Fibroblast of lung (primary cell): ENCODE measurements at regions not wholly inside any gene's neighbourhood (a gene's known extent, or its start where the extent isn't known, plus 50 kb on each side); places are given as distances from the start of the nearest gene placed in this dataset.

Experiments
- DNase-seq, 2 donors: peaks; one replicate each; pipeline versions ENCODE4 v3.0.0 to v3.0.0-alpha.2; 2010; ENCODE audit warnings: low read depth in 2 of 2
- H2AFZ ChIP-seq: 2 replicates; pipeline ENCODE4 v1.5.1; 2012; ENCODE audit warnings: low read length, control low read depth, inconsistent platforms
- H3K27ac ChIP-seq: 2 replicates; pipeline ENCODE4 v1.5.1; 2011; ENCODE audit warnings: low read length, control low read depth; ENCODE audit not compliant: insufficient read depth
- H3K27me3 ChIP-seq: 2 replicates; pipeline ENCODE4 v1.5.1; 2011; ENCODE audit warnings: mild to moderate bottlenecking, low read length; ENCODE audit not compliant: control insufficient read depth, insufficient read depth
- H3K36me3 ChIP-seq: 2 replicates; pipeline ENCODE4 v1.5.1; 2011; ENCODE audit warnings: low read length; ENCODE audit not compliant: control insufficient read depth, insufficient read depth
- H3K4me1 ChIP-seq: 2 replicates; pipeline ENCODE4 v1.5.1; 2011; ENCODE audit warnings: low read length; ENCODE audit not compliant: control insufficient read depth, insufficient read depth; ENCODE audit errors: extremely low read depth
- H3K4me2 ChIP-seq: 2 replicates; pipeline ENCODE4 v1.5.1; 2011; ENCODE audit warnings: low read length, control low read depth; ENCODE audit not compliant: insufficient read depth; ENCODE audit errors: extremely low read depth
- H3K4me3 ChIP-seq, 4 experiments: fragments of 200-600 bp in 1 of 4; sonication (generic) in 1 of 4; replicated peaks in 1 of 4; 2 replicates each; pipeline ENCODE4 v1.5.1; 2011 to 2016; ENCODE audit warnings: low read length in 4 of 4, low read depth in 3 of 4, mild to moderate bottlenecking in 3 of 4, control low read depth in 2 of 4, inconsistent platforms in 1 of 4, mixed read lengths in 1 of 4; ENCODE audit not compliant: insufficient read depth in 1 of 4; ENCODE audit errors: control extremely low read depth in 1 of 4
- H3K79me2 ChIP-seq: 2 replicates; pipeline ENCODE4 v1.5.1; 2012; ENCODE audit warnings: mild to moderate bottlenecking, low read length, inconsistent platforms; ENCODE audit not compliant: control insufficient read depth, insufficient read depth
- H3K9ac ChIP-seq: 2 replicates; pipeline ENCODE4 v1.5.1; 2011; ENCODE audit warnings: mild to moderate bottlenecking, low read length, control low read depth; ENCODE audit not compliant: insufficient read depth
- H3K9me3 ChIP-seq: 2 replicates; pipeline ENCODE4 v1.5.1; 2012; ENCODE audit warnings: low read depth, low read length; ENCODE audit not compliant: control insufficient read depth, insufficient read depth
- H4K20me1 ChIP-seq: 2 replicates; pipeline ENCODE4 v1.5.1; 2011; ENCODE audit warnings: low read length; ENCODE audit not compliant: control insufficient read depth, insufficient read depth; ENCODE audit errors: extremely low read depth
- EZH2 ChIP-seq: IDR thresholded peaks from 2 replicates; pipeline ENCODE4 v1.5.1; 2012; ENCODE audit warnings: low read length, control low read depth, mild to moderate bottlenecking; ENCODE audit errors: missing control alignments
- TF ChIP-seq, protein P1 (sequence below), 2 donors: IDR thresholded peaks in 1 of 2; conservative IDR thresholded peaks in 1 of 2; 1 replicate in 1 of 2; 2 replicates in 1 of 2; pipeline ENCODE4 v1.5.1; 2011 to 2012; ENCODE audit warnings: low read length in 2 of 2, control low read depth in 1 of 2, inconsistent platforms in 1 of 2, low read depth in 1 of 2, mild to moderate bottlenecking in 1 of 2

DNA sequence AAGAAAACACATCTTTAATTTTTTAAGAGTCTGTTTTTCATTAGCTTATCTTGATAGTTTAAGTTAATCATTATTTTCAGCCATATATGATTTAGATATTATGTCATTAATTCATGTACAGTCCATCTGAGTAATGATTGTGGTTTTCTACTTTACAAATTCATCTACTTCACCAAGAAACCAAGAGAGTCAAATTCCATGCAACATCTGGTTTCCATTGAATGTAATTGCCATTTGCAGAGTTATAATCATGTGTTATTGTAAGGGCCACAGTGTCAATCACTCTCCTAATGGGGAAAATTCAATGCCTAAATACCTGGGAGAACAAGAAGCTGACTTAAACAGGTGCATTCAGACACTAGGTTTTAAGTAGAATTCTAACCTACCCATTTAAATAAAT lies 217.2 kb upstream of the OSR1 start:
- Histone ChIP-seq H3K4me1 (peaks cover 40% of the 10 kb centered on the region), H3K36me3 (no peaks in the 10 kb centered on the region), H3K4me3 (no peak overlapping the region), H3K4me2 (no peak overlapping the region), H2AFZ (no peak overlapping the region), H3K9ac (no peak overlapping the region), H3K79me2 (no peaks in the 10 kb centered on the region), H3K27me3 (no peaks in the 10 kb centered on the region), H4K20me1 (no peaks in the 10 kb centered on the region), H3K27ac (peak overlapping the region; percentile 42), H3K9me3 (no peaks in the 10 kb centered on the region)
- TF ChIP-seq, protein P1, sequence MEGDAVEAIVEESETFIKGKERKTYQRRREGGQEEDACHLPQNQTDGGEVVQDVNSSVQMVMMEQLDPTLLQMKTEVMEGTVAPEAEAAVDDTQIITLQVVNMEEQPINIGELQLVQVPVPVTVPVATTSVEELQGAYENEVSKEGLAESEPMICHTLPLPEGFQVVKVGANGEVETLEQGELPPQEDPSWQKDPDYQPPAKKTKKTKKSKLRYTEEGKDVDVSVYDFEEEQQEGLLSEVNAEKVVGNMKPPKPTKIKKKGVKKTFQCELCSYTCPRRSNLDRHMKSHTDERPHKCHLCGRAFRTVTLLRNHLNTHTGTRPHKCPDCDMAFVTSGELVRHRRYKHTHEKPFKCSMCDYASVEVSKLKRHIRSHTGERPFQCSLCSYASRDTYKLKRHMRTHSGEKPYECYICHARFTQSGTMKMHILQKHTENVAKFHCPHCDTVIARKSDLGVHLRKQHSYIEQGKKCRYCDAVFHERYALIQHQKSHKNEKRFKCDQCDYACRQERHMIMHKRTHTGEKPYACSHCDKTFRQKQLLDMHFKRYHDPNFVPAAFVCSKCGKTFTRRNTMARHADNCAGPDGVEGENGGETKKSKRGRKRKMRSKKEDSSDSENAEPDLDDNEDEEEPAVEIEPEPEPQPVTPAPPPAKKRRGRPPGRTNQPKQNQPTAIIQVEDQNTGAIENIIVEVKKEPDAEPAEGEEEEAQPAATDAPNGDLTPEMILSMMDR (conservative IDR thresholded peaks at IDR 0.05 in 1 of 2, IDR thresholded peaks at IDR 0.05 in 1 of 2; ENCODE audit: low read depth in 1 of 2, low read length in 2 of 2), result no peak
- TF ChIP-seq EZH2, result no peak
- peak; percentile 55 to 73 for DNase-seq

DNA sequence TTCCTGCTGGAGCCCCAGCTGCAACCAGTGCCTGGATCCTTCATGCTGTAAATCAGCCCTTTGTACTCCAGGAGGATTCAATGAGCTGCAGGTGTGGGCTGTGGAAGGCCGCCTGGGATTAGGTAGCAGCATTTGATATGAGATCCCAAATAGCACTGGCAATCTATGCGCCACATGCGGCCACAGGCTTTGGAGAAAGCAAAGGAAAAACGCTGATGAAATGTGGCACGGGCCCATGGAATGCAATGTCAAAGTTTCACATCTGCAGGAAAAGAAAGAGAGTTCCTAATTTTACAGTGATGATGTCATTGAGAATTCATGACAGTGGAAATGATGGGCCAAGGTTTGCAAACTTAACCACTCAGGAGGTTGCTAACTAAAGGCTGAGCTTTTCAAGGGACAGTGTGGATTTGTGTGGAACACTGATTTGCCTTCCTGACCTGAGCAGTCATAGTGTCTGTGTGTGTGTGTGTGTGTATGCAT lies 216.4 kb upstream of the OSR1 start:
- H3K9ac ChIP-seq, result no peak overlapping the region
- peak; percentile 85 to 92 for DNase-seq
- H4K20me1 ChIP-seq, result no peaks in the 10 kb centered on the region
- H3K27me3 ChIP-seq, result no peaks in the 10 kb centered on the region
- H3K9me3 ChIP-seq, result no peaks in the 10 kb centered on the region
- TF ChIP-seq, protein P1 (conservative IDR thresholded peaks at IDR 0.05 in 1 of 2, IDR thresholded peaks at IDR 0.05 in 1 of 2; ENCODE audit: low read depth in 1 of 2, low read length in 2 of 2), result no peak
- TF ChIP-seq EZH2, result no peak
- no peaks in the 10 kb centered on the region for H3K36me3 ChIP-seq
- peak overlapping the region; percentile 42 for H3K27ac ChIP-seq
- H2AFZ ChIP-seq, result no peak overlapping the region
- H3K4me2 ChIP-seq, result peak overlapping the region; percentile 70
- no peak overlapping the region for H3K4me3 ChIP-seq
- peaks cover 32% of the 10 kb centered on the region for H3K4me1 ChIP-seq
- H3K79me2 ChIP-seq, result no peaks in the 10 kb centered on the region

DNA sequence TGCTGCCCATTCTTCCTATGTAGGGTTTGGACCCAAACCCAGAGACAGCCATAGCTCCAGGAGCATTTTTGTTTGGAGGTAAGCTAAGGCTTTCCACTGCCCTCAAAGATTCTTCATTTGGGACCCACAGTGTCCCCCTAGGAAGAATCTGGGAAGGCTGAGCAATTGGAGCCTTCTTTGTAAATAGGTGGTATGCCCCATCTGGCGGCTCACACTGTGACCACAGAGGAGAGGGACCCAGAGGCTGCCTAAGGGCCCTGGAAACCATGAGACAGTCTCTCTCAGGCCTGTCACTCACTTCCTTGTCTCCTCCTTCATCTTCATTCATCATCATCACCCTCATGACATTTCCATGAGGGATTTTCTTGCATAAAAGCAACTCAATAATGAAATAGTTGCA lies 215.4 kb upstream of the OSR1 start:
- Histone ChIP-seq H3K4me3 (no peak overlapping the region), H3K9me3 (no peaks in the 10 kb centered on the region), H4K20me1 (no peaks in the 10 kb centered on the region), H3K4me2 (no peak overlapping the region), H3K36me3 (no peaks in the 10 kb centered on the region), H3K79me2 (no peaks in the 10 kb centered on the region), H2AFZ (no peak overlapping the region), H3K27ac (peak overlapping the region; percentile 3), H3K4me1 (peaks cover 31% of the 10 kb centered on the region), H3K9ac (no peak overlapping the region), H3K27me3 (no peaks in the 10 kb centered on the region)
- TF ChIP-seq EZH2, result no peak
- TF ChIP-seq, protein P1 (conservative IDR thresholded peaks at IDR 0.05 in 1 of 2, IDR thresholded peaks at IDR 0.05 in 1 of 2; ENCODE audit: low read depth in 1 of 2, low read length in 2 of 2), result no peak
- DNase-seq, result no peak
